ENCODE measurements at regions not wholly inside any gene's neighbourhood (a gene's known extent, or its start where the extent isn't known, plus 50 kb on each side); places are given as distances from the start of the nearest gene placed in this dataset.

- 100% methylated on average over 2 of the region's 7 CpGs for WGBS (ENCODE audit: insufficient coverage)
- H3K27me3 ChIP-seq (ENCODE audit: control insufficient read depth in 2 of 2, insufficient read depth in 2 of 2, low read length in 2 of 2): no peaks in the 10 kb centered on the region
- H3K4me2 ChIP-seq (replicated peaks; ENCODE audit: extremely low read depth, low read length, poor library complexity, severe bottlenecking): no peak overlapping the region
- H3K4me3 ChIP-seq (replicated peaks in 1 of 3; ENCODE audit: low read depth in 2 of 3, low read length in 3 of 3): no peak overlapping the region
- no peak overlapping the region for H3K27ac ChIP-seq (ENCODE audit: low read depth in 1 of 2, low read length in 2 of 2)
- no peak overlapping the region for H2AFZ ChIP-seq (ENCODE audit: insufficient read depth, low read depth, low read length, poor library complexity, severe bottlenecking)
- Mint-ChIP-seq H3K27me3 (ENCODE audit: low read depth in 3 of 3) (no peaks in the 10 kb centered on the region), H3K4me3 (no peak overlapping the region), H3K36me3 (no peaks in the 10 kb centered on the region), H3K9me3 (peaks cover 0 to 1% (median 0%) of the 10 kb centered on the region in 7 donors), H3K27ac (no peak overlapping the region), H3K4me1 (peaks cover 43% of the 10 kb centered on the region)
- TF ChIP-seq CTCF (IDR thresholded peaks at IDR 0.05): no peak
- intact Hi-C loops (cut with micrococcal nuclease): no loop called here
- no peaks in the 10 kb centered on the region for H3K36me3 ChIP-seq (replicated peaks in 1 of 2; ENCODE audit: control insufficient read depth in 1 of 2, insufficient read depth in 2 of 2, low read length in 2 of 2)
- H3K9me3 ChIP-seq (replicated peaks in 1 of 2; ENCODE audit: control insufficient read depth in 1 of 2, insufficient read depth in 1 of 2, low read length in 2 of 2): no peaks in the 10 kb centered on the region
- H3K4me1 ChIP-seq (ENCODE audit: control insufficient read depth in 1 of 2, insufficient read depth in 2 of 2, low read length in 2 of 2): peaks cover 24 to 31% of the 10 kb centered on the region in 2 donors
- no peaks in the 10 kb centered on the region for H3K79me2 ChIP-seq (ENCODE audit: insufficient read depth, low read length)
- no peak for DNase-seq
- H4K20me1 ChIP-seq (ENCODE audit: insufficient read depth, low read length): no peaks in the 10 kb centered on the region
- H3K9ac ChIP-seq (ENCODE audit: insufficient read depth, low read length, poor library complexity, severe bottlenecking): no peak overlapping the region
These were observed 141.7 kb upstream of the IRF2BP2 start for GRCh38 chr1:234751678-234752077.

GRCh38 chr1:234750922-234751627 is 141.1 kb upstream of the IRF2BP2 start:
- Mint-ChIP-seq H3K36me3 (no peaks in the 10 kb centered on the region), H3K4me3 (no peak overlapping the region), H3K9me3 (peaks cover 0 to 1% (median 0%) of the 10 kb centered on the region in 7 donors), H3K27ac (peak overlapping the region in 1 of 7 donors; percentile 33), H3K4me1 (peaks cover 42% of the 10 kb centered on the region), H3K27me3 (ENCODE audit: low read depth in 3 of 3) (no peaks in the 10 kb centered on the region)
- no peaks in the 10 kb centered on the region for H3K79me2 ChIP-seq (ENCODE audit: insufficient read depth, low read length)
- WGBS (ENCODE audit: insufficient coverage): 60% methylated on average over 3 of the region's 4 CpGs
- peaks cover 30 to 31% of the 10 kb centered on the region in 2 donors for H3K4me1 ChIP-seq (ENCODE audit: control insufficient read depth in 1 of 2, insufficient read depth in 2 of 2, low read length in 2 of 2)
- H3K9me3 ChIP-seq (replicated peaks in 1 of 2; ENCODE audit: control insufficient read depth in 1 of 2, insufficient read depth in 1 of 2, low read length in 2 of 2): no peaks in the 10 kb centered on the region
- H4K20me1 ChIP-seq (ENCODE audit: insufficient read depth, low read length): no peaks in the 10 kb centered on the region
- intact Hi-C loops (cut with micrococcal nuclease): no loop called here
- DNase-seq: no peak
- TF ChIP-seq CTCF (IDR thresholded peaks at IDR 0.05): no peak
- no peak overlapping the region for H3K4me3 ChIP-seq (replicated peaks in 1 of 3; ENCODE audit: low read depth in 2 of 3, low read length in 3 of 3)
- no peak overlapping the region for H3K9ac ChIP-seq (ENCODE audit: insufficient read depth, low read length, poor library complexity, severe bottlenecking)
- no peak overlapping the region for H3K4me2 ChIP-seq (replicated peaks; ENCODE audit: extremely low read depth, low read length, poor library complexity, severe bottlenecking)
- H2AFZ ChIP-seq (ENCODE audit: insufficient read depth, low read depth, low read length, poor library complexity, severe bottlenecking): no peak overlapping the region
- H3K27me3 ChIP-seq (ENCODE audit: control insufficient read depth in 2 of 2, insufficient read depth in 2 of 2, low read length in 2 of 2): no peaks in the 10 kb centered on the region
- H3K27ac ChIP-seq (ENCODE audit: low read depth in 1 of 2, low read length in 2 of 2): no peak overlapping the region
- no peaks in the 10 kb centered on the region for H3K36me3 ChIP-seq (replicated peaks in 1 of 2; ENCODE audit: control insufficient read depth in 1 of 2, insufficient read depth in 2 of 2, low read length in 2 of 2)

Measured in CD14-positive monocyte (primary cell).